Cardiac fibroblast (primary cell): ENCODE measurements at regions not wholly inside any gene's neighbourhood (a gene's known extent, or its start where the extent isn't known, plus 50 kb on each side); places are given as distances from the start of the nearest gene placed in this dataset.

ENCODE experiments used
- DNase-seq, 2 donors: peaks; one replicate each; pipeline versions ENCODE4 v3.0.0 to v3.0.0-alpha.2; 2010; ENCODE audit warnings: low read depth in 2 of 2
- H3K4me3 ChIP-seq, 2 donors: replicated peaks in 1 of 2; 1 replicate in 1 of 2; 2 replicates in 1 of 2; pipeline ENCODE4 v1.5.1; 2011; ENCODE audit warnings: low read depth in 2 of 2, low read length in 2 of 2, mild to moderate bottlenecking in 2 of 2, moderate library complexity in 1 of 2
- CTCF ChIP-seq: IDR thresholded peaks from one replicate; pipeline ENCODE4 v1.5.1; 2011; ENCODE audit warnings: low read depth, mild to moderate bottlenecking, low read length, inconsistent platforms

DNA sequence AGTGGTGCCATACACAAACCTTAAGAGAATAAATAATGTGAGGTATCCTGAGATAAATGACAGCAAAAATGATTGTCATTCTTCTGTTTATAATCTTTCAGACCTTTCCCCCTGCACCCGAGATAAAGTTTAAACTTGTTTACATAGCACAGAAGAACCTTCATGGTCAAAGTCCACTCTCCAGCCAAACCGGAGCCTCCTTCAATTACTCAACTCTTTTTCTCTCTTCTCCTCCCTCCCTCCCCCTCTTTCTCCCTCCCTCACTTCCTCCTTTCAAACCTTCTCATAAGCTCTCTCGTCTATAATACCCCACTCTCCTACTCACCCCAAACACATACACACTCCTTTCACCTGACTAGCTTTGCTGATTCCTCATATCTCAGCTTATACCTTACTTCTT, 198.9 kb downstream of the EFHB start:
- no peak overlapping the region for H3K4me3 ChIP-seq
- TF ChIP-seq CTCF = no peak

DNA sequence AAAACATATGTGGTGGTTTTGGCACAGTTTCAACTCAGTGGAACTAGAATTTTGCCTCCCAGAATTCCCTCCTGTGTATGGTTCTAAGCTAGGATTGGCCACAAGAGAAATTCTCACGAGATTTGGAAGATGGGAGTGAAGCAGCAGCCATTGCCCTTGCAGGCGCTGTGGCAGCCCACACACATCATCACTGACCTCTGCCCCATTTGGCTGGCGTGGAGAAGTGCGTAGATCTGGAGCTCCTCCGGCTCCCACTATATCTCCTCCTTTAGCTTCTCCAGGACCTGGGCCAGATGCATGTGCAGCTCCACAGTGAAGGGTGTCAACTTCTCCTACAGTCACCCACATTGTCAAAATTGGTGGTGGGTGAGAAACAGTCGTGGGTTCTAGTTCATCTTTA, 199.6 kb downstream of the EFHB start:
- no peak for TF ChIP-seq CTCF
- no peak overlapping the region for H3K4me3 ChIP-seq

More for the DNA sequence above, 198.9 kb downstream of the EFHB start:
- no peak for DNase-seq

DNA sequence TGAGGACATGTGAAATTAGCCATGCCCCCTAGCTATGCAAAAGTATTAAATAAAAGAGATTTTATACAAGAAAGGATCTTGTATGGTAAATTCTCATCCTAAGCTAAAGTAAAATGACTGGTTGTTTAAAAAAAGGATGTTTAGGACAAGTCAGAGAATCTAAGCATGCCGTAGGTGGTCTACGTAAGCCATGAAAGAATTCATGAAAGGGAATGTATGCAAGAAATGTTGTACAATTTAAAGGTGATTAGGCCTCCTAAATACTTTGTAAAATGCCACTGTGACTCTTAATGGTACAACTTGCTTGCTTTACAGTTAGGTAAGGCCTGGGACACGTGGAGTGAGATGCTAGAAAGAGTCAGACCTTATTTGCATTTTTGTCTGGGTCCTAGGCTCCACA, 209.0 kb downstream of the EFHB start:
- no peak for DNase-seq
- TF ChIP-seq CTCF = no peak

More for the DNA sequence above, 199.6 kb downstream of the EFHB start:
- no peak for DNase-seq

DNA sequence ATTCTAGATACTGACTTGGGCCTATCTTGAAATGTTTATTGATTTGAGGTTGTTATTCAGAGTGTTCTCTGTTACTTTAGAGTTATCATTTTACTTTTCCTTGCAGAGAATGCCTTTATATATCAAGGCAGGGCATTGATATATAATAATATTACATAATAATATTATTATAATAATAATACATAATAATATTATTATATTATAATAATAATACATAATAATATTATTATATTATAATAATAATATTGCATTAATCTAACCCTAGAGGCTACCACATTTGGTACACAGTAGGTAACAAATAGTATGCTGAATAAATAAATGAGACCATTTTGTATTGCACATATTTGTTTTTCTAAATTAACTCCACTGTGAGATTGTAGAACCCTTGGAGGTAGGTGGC, 216.3 kb downstream of the EFHB start:
- no peak overlapping the region for H3K4me3 ChIP-seq
- no peak for TF ChIP-seq CTCF
- no peak for DNase-seq

More for the DNA sequence above, 209.0 kb downstream of the EFHB start:
- H3K4me3 ChIP-seq = no peak overlapping the region

- H3K4me3 ChIP-seq = no peak overlapping the region
- DNase-seq = no peak
- TF ChIP-seq CTCF = no peak
Observed at GRCh38 chr3:19711160-19711782, 222.7 kb downstream of the EFHB start.

DNA sequence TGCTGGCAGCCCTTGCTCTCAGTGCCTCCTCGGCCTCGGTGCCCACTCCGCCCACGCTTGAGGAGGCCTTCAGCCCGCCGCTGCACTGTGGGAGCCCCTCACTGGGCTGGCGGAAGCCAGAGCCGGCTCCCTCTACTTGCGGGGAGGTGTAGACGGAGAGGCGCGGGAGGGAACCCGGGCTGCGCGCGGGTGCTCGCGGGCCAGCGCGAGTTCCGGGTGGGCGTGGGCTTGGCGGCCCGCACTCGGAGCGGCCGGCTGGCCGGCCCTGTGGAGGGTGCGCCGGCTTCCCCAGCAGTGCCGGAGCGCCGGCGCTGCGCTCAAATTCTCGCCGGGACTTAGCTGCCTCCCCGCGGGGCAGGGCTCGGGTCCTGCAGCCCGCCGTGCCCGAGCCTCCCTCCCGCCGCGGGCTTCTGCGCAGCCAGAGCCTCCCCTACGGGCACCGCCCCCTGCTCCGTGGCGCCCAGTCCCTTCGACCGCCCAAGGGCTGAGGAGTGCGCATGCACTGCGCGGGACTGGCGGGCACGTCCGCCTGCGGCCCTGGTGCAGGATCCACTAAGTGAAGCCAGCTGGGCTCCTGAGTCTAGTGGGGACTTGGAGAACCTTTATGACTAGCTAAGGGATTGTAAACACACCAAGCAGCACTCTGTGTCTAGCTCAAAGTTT, 231.5 kb downstream of the EFHB start:
- H3K4me3 ChIP-seq = peak overlapping the region in 1 of 2 donors; percentile 18
- DNase-seq = peak; percentile 2 to 10
- TF ChIP-seq CTCF = no peak
